Skin of body (tissue), 1 donor: ENCODE measurements at regions not wholly inside any gene's neighbourhood (a gene's known extent, or its start where the extent isn't known, plus 50 kb on each side); places are given as distances from the start of the nearest gene placed in this dataset.
"Not testable (repeated sequence)": the region's sequence is repeated elsewhere in the genome, so short reads cannot be mapped to it uniquely, and the experiment has no call there.

Experiments
- DNase-seq: peaks from one replicate; lab custom pipeline; 2025; lab: John Stamatoyannopoulos, UW

DNA sequence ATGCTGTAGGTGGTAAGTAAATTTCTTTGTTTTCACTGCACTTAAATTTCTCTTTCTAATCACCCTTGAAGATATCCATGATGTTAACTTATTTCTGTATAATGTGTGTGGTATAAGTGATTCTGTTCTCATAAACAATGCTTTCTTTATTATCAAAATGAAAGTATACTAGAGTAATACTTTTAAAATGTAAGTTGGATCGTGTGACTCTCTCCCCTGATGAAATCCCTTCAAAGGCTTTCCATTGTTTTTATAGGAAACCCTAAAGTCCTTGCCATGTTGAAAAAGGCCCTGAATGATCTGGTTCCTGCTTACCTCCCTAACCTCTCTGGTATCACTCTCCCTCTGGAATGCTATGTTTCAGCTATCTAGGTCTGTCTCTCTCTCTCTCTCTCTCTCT, 191.1 kb upstream of the LHX8 start:
- no peak for DNase-seq

DNA sequence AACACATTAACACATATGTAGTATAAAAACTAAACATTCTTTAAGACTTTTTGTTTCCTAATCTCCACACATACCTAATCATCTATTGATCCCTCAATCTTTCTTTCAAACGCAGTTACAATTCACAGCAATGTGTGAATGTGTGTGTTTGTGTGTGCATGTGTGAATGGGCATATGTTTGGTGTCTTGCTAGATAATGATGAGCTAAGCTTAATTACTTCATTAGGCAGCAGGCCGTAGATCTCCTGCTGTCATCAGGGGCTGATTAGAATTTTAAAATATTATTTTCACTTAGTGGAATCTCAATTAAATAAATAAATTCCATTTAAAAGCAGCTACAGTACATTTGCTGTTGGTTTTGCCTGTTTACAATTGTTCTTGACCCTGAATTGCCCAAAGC, 187.8 kb upstream of the LHX8 start:
- DNase-seq: no peak

DNA sequence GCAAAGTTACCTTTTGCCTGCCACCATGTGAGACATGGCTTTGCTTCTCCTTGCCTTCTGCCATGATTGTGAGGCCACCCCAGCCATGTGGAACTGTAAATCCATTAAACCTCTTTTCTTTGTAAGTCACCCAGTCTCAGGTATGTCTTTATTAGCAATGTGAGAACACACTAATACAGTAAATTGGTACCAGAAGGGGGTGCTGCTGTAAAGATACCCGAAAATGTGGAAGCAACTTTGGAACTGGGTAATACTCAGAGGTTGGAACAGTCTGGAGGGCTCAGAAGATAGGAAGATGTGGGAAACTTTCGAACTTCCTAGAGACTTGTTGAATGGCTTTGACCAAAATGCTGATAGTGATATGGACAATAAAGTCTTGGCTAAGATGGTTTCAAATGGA, 184.8 kb upstream of the LHX8 start:
- not testable (repeated sequence) for DNase-seq

DNA sequence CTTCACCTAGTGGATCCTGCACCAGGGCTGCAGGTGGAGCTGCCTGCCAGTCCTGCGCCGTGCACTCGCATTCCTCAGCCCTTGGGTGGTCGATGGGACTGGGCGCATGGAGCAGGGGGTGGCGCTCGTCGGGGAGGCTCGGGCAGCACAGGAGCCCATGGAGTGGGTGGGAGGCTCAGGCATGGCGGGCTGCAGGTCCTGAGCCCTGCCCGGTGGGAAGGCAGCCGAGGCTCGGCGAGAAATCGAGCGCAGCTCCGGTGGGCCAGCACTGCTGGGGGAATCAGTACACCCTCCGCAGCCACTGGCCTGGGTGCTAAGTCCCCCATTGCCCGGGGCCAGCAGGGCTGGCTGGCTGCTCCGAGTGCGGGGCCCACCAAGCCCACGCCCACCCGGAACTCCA, 182.2 kb upstream of the LHX8 start:
- DNase-seq: not testable (repeated sequence)

DNA sequence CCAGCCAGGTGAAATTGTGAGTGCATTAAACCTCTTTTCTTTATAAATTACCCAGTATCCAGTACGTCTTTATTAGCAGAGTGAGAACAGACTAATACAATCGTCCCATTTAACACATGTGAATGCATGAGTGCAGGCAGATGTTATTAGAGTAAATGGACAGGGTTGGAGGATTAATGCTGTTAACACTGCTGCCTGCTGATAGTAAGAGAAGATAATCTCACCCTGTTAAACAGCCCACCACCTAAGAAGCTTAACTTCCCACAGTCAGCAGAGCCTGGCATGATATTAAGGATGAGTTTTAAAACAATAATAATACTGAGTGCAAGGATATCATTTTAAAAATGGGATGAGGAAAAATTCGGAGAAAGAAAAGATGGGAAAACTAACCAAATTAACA, 181.4 kb upstream of the LHX8 start:
- no peak for DNase-seq

DNA sequence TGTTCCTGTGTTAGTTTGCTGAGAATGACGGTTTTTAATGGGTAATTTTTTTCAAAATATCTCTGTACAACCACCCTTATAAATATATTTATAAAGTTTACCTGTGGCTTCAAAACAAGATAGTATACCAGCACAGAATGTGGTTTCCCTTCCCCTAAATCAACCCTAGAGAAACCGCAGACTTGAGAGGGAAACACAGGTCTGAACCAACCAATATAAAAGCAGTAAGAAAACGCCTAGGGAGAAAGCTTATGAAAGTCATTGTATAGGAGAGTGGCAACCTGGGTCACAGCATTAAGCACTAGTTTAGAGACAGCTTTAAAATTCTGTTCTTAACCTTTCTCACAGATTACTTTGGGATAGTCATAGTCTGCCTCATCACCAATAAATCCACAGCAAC, 180.6 kb upstream of the LHX8 start:
- DNase-seq: no peak

DNA sequence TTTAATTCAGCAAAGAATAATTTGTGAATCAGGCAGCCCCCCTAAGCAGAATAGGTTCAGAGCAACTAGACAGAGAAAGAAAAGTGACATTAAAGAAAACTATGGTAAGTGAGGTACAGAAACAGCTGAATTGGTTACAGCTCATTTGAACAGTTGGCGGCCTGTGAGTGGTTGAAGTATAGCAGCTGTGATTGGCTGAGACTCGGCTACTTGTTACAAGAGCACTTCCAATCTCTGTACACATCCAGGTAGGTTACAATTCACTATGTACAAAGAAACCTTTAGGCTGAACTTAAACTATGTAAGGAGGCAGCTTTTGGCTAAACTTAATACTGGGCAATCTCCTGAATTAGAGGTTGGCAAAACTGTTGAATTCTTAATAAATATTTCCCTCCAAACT, 171.1 kb upstream of the LHX8 start:
- no peak for DNase-seq

DNA sequence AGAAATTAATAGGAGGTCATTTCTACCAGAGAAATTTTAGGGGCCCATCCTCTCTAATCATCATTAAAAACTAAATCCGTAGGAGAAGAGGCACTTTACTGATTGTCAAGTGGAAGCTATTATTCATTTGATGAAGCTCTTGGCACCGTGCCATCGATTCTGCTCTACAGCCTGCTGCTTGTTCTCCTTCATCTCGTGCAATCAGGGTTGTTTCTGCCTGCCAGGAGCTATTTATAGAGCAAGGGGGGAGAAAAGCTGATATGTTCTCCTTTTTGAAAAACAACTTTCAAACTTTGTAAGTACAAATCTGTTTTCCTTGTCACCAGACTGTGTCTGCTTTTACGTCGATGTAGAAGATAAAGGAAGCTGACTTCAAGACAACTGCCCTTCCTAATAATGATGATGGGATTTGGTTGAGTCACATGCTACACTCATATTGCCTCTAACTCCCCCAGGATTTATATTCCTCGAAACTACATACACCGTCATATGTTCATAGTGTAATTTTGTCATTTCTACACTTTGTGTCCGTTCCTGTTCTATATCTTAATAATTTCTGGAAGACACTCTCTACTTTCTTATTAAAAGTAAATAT, 169.6 kb upstream of the LHX8 start:
- DNase-seq: no peak

DNA sequence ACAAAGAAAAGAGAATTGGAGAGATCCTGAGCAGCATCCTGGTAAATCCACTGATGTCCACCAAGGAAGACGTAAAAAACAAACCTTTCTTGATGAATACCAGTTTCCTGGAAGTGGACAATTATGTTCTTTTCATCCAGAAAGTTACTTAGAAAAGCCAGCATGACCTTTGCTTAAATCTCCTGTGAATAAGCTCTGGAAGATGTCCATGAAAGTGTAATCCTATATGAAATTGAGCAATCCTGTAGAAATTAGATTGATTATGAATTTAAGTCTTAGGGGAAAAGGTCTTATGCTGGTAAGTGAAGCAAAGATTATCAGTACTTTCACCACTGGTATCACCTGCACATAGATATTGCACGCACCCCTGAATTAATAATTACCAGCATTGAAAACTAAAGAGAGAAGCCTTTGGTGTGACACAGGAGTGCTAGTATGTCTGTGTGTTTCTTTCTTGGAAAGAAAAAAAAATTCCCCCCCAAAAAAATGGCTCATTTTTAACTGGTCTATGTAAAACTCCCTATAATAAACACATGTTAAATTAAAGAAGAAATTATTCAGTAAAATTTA, 164.5 kb upstream of the LHX8 start:
- no peak for DNase-seq

DNA sequence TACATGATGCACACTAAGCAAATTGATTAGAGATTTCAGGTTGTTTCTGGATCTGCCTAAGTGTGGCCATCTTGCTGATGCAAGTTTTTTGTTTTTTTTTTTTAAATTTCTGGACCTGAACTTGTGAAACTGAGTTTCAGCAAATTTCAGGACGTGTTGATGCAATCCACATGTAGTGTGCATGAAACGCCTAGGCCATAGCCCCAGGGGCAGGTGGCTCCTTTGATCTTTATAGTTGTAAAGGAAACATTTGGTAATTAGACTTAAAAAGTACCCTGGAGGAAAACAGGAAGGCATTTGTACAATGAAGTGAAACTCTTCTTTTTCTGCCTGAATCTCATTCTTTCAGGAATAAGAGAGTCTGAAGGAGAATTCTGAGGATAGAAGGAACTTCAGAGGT, 162.2 kb upstream of the LHX8 start:
- DNase-seq: no peak

DNA sequence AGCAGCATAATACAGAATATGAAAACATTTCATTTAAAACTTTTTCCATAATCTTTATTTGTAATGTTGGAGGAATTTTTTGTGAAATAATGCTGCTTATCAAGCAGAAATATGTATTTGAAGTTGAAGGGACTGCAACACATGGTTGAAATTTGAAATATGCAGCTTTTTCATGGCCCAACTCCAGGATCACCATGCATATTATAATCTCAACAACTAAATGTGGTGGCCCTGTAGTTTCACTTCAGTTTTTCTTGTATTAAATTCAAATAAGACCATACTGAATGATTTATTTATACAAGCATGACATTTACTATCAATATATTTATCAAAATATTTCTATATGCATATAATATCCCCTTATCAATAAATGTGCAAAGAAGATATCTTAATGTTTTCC, 157.7 kb upstream of the LHX8 start:
- no peak for DNase-seq

DNA sequence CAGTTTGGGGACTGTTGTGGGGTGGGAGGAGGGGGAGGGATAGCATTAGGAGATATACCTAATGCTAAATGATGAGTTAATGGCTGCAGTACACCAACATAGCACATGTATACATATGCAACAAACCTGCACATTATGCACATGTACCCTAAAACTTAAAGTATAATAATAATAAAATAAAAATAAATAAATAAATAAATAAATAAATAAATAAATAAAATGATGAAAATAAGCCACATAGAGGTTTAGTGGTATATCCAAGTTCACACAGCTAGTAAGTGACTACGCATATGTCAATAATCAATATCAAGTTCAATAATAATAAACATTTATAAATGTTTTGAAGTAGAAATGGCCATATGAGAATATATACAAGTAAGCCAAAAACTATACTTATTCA, 141.7 kb upstream of the LHX8 start:
- DNase-seq: not testable (repeated sequence)

DNA sequence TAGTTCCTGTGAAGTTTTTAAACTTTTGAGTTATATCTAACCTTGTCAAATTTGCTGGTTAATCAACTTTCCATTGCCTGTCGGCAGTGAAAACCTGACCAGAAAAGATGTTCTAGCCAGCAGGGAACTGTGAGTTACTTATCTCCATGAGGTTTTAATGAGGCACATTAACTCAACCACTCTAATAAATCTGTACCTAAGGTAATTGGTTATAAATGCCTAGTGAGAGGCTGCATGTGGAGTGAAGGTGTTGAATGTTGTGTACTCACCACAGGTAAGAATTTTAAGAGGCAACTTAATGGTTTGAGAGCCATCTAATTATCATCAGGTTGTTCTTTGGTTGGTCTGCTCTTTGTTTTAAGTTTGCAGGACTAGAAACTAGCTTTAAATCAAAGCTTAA, 138.4 kb upstream of the LHX8 start:
- DNase-seq: no peak

DNA sequence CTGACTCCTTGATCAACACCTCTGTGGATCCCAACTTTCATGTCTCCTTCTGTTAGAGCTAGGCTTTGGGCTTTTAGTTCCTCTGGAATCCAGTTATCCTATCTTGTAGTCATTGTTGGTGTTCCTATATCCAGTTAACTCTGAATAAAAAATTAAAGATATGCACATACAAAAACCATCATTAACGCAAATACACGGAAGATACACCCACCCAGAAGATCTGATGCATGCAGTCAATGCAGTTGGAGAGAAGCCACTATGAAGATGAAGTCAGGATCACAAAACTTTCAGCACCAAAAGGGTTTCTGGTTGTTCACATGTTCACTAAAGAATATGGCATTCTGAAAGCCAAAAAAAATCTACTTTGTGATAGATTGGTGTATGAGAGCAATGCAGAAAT, 123.6 kb upstream of the LHX8 start:
- no peak for DNase-seq

DNA sequence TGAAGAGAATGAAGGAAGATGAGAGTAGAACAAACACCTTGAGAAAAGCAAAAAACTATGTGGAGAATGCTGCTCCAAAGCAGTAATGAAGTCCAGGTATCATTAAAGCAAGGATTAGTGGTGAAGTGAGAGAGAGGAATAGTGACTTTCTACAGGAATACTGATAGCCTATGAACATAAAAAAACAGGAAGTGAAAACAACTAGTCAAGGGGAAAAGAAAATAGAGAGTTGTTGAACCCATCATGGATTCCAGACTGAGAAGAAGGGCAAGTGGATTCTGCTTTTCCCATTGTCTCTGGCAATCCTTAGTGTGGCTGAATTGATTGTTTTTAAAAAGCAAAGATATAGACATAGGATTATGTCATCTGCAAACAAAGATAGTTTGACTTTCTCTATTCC, 119.9 kb upstream of the LHX8 start:
- no peak for DNase-seq

DNA sequence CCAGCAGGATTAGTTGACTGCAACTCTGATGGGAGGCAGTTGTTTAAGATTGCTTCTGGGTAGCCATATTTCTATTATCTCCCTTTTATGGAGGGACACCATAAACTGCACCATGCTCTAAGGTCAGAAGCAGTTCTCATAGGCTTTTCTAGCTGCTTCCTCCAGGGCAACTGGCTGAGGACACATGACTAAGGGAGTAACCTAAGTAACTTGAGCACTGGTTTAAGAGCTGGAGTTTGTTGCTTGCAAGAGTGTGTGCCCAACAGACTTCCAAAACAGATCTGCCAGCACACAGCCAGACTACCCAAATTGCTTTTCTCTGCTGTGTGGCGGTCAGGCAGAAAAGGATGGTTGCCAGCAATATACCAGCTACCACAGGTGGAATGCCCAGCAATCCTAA, 111.2 kb upstream of the LHX8 start:
- no peak for DNase-seq

DNA sequence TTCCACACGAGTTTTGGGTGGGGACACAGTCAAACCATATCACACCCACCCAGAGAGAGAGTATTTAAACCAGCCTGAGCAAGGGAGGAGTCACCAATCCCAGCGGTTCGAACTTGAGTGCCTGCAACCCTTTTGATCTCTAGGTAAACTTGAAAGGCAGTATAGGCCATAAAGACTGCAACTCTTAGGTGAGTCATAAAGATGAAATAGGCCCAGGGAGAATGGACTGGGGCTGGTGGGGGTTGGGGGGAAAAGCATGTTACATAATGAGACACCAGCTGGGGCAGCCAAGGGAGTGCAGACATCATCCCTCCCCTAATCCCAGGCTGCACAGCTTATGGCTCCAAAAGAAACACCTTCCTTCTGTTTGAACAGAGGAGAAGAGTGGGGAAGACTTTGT, 99.8 kb upstream of the LHX8 start:
- no peak for DNase-seq

DNA sequence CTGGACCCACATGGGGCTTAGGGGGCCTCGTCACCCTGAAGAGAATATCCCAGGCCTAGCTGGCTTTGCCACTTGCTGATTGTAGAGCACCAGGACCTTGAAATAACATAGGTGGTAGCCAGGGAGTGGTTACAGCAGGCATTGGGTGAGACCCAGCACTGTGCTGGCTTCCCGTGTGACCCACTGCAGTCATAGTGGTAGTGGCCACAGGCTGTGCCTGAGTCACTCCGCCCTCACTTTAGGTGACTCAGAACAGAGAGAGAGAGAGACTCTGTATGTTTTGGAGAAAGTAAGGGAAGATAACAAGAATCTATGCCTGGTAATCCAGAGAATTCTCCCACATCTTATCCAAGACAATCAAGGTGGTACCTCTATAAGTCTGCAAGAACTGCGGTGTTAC, 98.7 kb upstream of the LHX8 start:
- DNase-seq: no peak

DNA sequence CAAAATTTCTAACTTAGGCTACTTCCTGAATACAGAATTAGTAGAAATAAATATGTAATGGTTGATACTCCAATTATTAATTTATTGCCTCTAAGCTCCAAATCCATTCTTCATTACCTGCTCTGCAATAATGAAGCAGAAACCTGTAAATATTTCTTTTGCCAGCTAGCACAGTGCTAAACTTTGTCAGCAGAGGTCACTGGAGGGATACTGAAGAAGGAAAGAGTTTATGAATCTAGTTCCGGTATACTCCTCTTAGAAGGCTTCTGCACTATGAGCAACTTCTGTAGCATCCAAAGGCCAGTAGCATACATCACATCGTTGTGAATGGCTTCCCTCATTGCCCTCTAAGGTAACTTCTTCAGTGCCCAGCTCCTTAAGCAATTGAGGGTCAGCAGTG, 81.0 kb upstream of the LHX8 start:
- no peak for DNase-seq

DNA sequence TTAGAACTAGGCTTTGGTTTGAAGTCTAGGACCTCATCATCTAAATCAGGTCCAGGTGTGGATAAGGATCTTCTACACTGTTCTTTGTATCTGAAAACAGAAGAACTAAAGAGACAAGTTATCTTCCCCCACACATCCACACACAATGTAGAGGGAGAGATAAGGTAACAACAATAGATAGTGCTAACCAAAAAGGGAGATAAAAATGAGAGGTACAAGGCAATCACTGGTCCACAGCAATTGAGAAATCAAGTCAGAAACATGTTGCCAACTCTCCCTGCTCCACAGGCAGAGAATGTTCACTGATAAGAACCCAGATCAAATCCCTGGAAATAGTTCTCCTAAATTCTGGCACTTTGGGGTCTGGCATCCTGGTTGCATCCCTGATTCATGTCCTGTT, 75.8 kb upstream of the LHX8 start:
- no peak for DNase-seq

DNA sequence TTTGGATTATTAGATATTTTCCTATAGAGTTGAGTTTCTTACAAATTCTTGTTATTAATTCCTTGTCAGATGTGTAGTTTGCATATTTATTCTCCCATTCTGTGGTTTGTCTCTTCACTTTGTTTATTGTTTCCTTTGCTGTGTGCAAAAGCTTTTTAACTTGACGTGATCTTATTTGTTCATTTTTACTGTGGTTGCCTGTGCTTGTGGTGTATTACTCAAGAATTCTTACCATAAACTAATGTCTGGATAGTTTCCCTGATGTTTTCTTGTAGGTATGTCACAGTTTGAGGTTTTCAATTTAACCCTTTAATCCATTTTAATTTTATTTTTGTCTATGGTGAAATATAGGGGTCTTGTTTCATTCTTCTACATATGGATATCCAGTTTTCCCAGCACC, 72.1 kb upstream of the LHX8 start:
- DNase-seq: no peak

DNA sequence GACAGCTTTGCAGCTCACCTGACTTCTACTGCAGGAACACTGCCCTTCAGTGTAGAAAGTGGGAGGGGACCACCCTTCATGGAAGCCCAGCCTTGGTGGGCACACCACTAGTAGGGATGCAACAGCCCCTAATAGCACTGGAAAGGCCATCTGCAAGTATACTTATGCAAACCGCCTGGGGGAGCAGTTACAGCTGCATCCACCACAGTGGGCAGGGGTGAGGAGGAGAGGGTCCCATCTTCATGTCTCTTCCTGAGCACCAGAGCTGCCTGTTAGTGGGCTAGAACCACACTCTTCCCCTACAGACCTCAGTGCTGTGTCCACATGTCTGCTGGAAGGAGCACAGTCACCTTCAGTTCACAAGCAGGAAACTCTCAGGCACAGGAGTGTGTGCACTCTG, 66.2 kb upstream of the LHX8 start:
- no peak for DNase-seq

DNA sequence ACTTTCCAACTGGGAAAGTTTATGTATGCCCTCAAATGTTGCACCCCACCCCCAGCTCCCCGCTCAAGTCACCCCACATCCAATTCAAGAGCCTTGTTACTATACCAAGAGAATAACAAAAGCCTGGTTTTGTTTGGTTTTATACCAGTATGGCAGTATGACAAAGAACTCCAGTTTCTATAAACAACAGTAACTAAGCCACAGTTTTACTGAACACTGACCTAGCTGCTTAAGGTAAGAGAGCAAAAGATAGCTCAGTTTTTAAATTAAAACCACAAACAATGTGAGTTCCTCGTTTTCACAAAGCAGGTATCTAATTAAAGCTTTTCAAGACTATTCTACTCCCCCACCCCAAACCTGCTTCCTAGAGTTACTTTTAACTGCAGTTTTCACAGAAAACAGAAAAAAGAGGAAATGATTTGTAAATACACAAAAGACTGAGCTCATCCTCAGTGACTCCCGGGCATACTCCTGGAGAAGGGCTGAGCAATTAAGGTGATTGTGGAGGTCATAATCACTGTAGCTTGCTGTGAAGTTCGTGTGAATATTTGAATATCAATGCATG, 59.3 kb upstream of the LHX8 start:
- no peak for DNase-seq
